ENCODE measurements at regions not wholly inside any gene's neighbourhood (a gene's known extent, or its start where the extent isn't known, plus 50 kb on each side); places are given as distances from the start of the nearest gene placed in this dataset.

GRCh38 chr6:16953905-16954304, 147.9 kb upstream of the STMND1 start:
- TF ChIP-seq CTCF (IDR thresholded peaks at IDR 0.05; ENCODE audit: poor library complexity, severe bottlenecking) (no peak), POLR2AphosphoS5 (IDR thresholded peaks at IDR 0.05) (no peak)
